GM23248 (cell line): ENCODE measurements at regions not wholly inside any gene's neighbourhood (a gene's known extent, or its start where the extent isn't known, plus 50 kb on each side); places are given as distances from the start of the nearest gene placed in this dataset.

Experiments used
- DNase-seq: peaks from one replicate; pipeline ENCODE4 v3.0.0-alpha.2; 2015
- H2AFZ ChIP-seq: fragments of 200-600 bp; sonication (generic); 2 replicates; pipeline ENCODE4 v1.6.1; 2016; ENCODE audit warnings: antibody characterized with exemption
- H3F3A ChIP-seq: fragments of 200-600 bp; sonication (generic); 2 replicates; pipeline ENCODE4 v1.6.1; 2016; ENCODE audit warnings: mild to moderate bottlenecking, antibody characterized with exemption, mixed run types; ENCODE audit not compliant: insufficient read depth
- H3K27ac ChIP-seq: fragments of 200-600 bp; sonication (generic); 2 replicates; pipeline ENCODE4 v1.5.1; 2016; ENCODE audit warnings: mild to moderate bottlenecking
- H3K27me3 ChIP-seq: fragments of 200-600 bp; sonication (generic); replicated peaks from 2 replicates; pipeline ENCODE4 v1.6.1; 2016; ENCODE audit warnings: mild to moderate bottlenecking; ENCODE audit not compliant: insufficient read depth
- H3K36me3 ChIP-seq: fragments of 200-600 bp; sonication (generic); 2 replicates; pipeline ENCODE4 v1.6.1; 2016; ENCODE audit warnings: low read depth, mild to moderate bottlenecking
- H3K4me1 ChIP-seq: fragments of 200-600 bp; sonication (generic); 2 replicates; pipeline ENCODE4 v1.6.1; 2016; ENCODE audit warnings: mild to moderate bottlenecking; ENCODE audit not compliant: insufficient read depth
- H3K4me2 ChIP-seq: fragments of 200-600 bp; sonication (generic); one replicate; pipeline ENCODE4 v1.6.1; 2016; ENCODE audit warnings: mild to moderate bottlenecking; ENCODE audit not compliant: unreplicated experiment
- H3K4me3 ChIP-seq: fragments of 200-600 bp; sonication (generic); 2 replicates; pipeline ENCODE4 v1.5.1; 2016; ENCODE audit warnings: mild to moderate bottlenecking
- H3K79me2 ChIP-seq: fragments of 200-600 bp; sonication (generic); 2 replicates; pipeline ENCODE4 v1.6.1; 2016; ENCODE audit warnings: mild to moderate bottlenecking; ENCODE audit not compliant: insufficient read depth
- H3K9ac ChIP-seq: fragments of 200-600 bp; sonication (generic); 2 replicates; pipeline ENCODE4 v1.6.1; 2016; ENCODE audit warnings: mild to moderate bottlenecking
- H3K9me2 ChIP-seq: fragments of 200-600 bp; sonication (generic); 2 replicates; pipeline ENCODE4 v1.6.1; 2016; ENCODE audit warnings: mixed run types, mild to moderate bottlenecking, moderate library complexity; ENCODE audit not compliant: insufficient read depth
- H3K9me3 ChIP-seq: fragments of 200-600 bp; sonication (generic); one replicate; pipeline ENCODE4 v1.6.1; 2017; ENCODE audit warnings: low read depth
- H4K20me1 ChIP-seq: fragments of 200-600 bp; sonication (generic); 2 replicates; pipeline ENCODE4 v1.6.0; 2016; ENCODE audit not compliant: insufficient read depth
- EZH2 ChIP-seq: fragments of 200-600 bp; sonication (generic); IDR thresholded peaks from 2 replicates; pipeline ENCODE4 v1.6.1; 2018; ENCODE audit warnings: antibody characterized with exemption, mild to moderate bottlenecking; ENCODE audit not compliant: insufficient read depth, poor library complexity, severe bottlenecking
- EZH2phosphoT487 ChIP-seq: fragments of 200-600 bp; sonication (generic); IDR thresholded peaks from 2 replicates; pipeline ENCODE4 v1.6.1; 2018; ENCODE audit warnings: antibody characterized with exemption, moderate library complexity, mild to moderate bottlenecking, low read depth; ENCODE audit not compliant: insufficient read depth
- WGBS, 2 experiments: methylation state at CpG; one replicate each; pipeline ENCODE4 v1.1.6; 2015 to 2017; ENCODE audit warnings: low lambda C conversion rate in 2 of 2, low coverage in 1 of 2; ENCODE audit errors: missing lambda C conversion rate in 2 of 2; 5-methylcytosine and 5-hydroxymethylcytosine counted together
- in situ Hi-C: fragments of 300-500 bp; cut with MboI; formaldehyde crosslinking; loops from 2 replicates; pipeline ENCODE4 v1.15.0; 2020

DNA sequence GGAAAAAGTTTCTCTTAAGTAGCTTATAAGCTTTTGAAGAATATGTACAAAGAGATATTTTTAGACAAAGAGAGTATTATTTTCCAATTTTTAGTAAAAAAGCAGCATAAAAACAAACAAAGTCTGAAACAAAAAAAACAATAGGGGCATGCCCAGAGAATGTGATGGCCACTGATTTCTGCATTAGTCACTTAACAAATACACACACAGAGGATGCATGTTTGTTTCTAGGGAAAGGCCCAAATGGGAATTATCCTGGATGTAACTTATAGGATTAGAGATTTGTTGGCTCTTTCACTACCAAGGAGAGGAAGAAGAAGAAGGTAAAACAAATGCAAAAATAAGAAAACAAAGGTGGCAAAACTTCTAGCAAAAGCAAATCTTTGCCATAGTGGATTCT lies 95.9 kb upstream of the SCOC start:
- H3K27ac ChIP-seq, result no peak overlapping the region

DNA sequence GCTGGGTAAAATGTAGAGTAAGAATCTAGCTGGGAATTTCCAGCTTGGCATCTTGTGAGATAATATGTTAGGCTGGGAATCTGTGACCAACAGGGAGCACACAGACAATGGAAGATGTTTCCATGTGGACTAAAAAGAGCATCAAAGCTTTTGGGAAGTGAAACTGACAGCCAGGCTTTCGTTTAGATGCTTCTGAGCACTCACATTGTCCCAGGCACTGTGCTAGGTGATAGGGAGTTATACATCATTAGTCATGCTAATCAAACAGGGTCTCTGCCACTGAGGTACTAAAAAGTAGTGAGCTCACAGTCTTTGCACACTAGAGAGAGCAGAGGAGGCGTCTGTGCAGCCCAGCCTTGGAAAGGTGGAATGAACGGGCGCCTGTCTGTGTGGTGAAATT lies 101.9 kb upstream of the SCOC start:
- no peak overlapping the region for H2AFZ ChIP-seq
- TF ChIP-seq EZH2phosphoT487 (no peak), EZH2 (no peak)
- no peaks in the 10 kb centered on the region for H4K20me1 ChIP-seq
- H3K9ac ChIP-seq, result no peak overlapping the region
- no peak overlapping the region for H3K27ac ChIP-seq
- H3F3A ChIP-seq, result no peaks in the 10 kb centered on the region
- no peaks in the 10 kb centered on the region for H3K27me3 ChIP-seq
- DNase-seq, result no peak
- in situ Hi-C loops, result loop anchor here (25.0 kb wide), 1 partner anchor 534 kb away; no protein-coding TSS in a partner anchor
- 75 to 87% methylated on average over 4 of the region's 4 CpGs for WGBS, 2 experiments
- H3K4me2 ChIP-seq, result no peak overlapping the region
- H3K9me3 ChIP-seq, result no peaks in the 10 kb centered on the region
- H3K4me3 ChIP-seq, result no peak overlapping the region
- H3K9me2 ChIP-seq, result no peaks in the 10 kb centered on the region
- H3K36me3 ChIP-seq, result no peaks in the 10 kb centered on the region
- 0 out of 2 replicates have a peak, but pooled peaks cover 2% of the 10 kb centered on the region for H3K4me1 ChIP-seq
- no peaks in the 10 kb centered on the region for H3K79me2 ChIP-seq

More for the DNA sequence above, 95.9 kb upstream of the SCOC start:
- Histone ChIP-seq H3K36me3 (no peaks in the 10 kb centered on the region), H3K9me2 (no peaks in the 10 kb centered on the region), H3K9me3 (no peaks in the 10 kb centered on the region), H3K4me2 (no peak overlapping the region), H3K4me1 (no peaks in the 10 kb centered on the region), H3F3A (no peaks in the 10 kb centered on the region), H3K79me2 (no peaks in the 10 kb centered on the region), H3K4me3 (no peak overlapping the region), H2AFZ (no peak overlapping the region), H3K27me3 (no peaks in the 10 kb centered on the region; the same call in 1 of the 2 replicates), H4K20me1 (no peaks in the 10 kb centered on the region), H3K9ac (no peak overlapping the region)
- DNase-seq, result peak; percentile 9
- TF ChIP-seq EZH2phosphoT487 (no peak), EZH2 (no peak)
- in situ Hi-C loops, result no loop called here

DNA sequence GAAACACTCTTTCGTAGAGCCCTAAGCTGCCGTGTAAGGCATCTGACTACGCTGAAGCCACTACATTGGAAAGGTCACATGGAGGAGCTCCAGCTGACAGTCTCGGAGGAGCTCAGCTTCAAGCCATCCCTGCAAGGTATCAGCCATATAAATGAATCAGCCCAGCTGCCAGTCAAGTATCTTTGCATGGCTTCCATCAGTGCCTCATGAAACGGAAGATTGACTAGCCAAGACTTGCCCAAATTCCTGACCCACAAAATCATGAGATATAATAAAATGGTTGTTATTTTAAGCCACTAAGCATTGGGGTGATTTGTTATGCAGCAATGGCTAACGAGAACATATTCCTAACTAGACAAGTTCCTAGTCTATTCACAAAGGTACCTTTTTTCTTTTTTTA lies 104.1 kb upstream of the SCOC start:
- in situ Hi-C loops, result loop anchor here (25.0 kb wide), 1 partner anchor 532 kb away; no protein-coding TSS in a partner anchor

DNA sequence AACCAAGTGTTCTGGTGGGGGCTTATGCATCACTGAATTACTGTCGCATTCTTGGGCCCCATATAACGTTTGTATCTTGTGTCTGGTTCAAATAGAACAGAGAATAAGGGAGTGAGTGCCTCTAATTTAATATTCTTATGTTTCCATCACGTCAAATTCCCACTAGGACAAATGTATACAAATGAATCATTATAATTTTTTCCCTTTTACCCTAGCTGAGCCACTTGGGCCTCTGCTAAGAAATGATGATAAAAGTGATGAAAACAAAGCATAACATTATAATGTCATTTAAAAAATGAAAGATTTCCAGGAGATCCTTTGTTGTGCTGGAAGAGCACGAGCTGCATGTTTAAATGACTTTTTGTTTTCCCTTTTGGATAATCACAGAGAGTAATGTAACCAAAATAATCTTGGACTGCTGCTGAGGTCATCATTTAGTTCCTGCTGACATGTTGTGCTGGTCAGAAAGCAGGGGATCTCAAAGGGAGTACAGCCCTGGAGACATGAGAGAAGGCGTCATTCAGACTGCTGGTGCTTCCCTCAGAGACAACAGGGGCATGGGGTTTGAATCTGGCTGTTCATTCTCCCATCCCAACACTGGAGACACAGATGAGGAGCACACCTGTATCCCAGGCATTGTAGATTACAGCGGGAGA lies 105.1 kb upstream of the SCOC start:
- Histone ChIP-seq H3K9ac (no peak overlapping the region), H3K27me3 (no peaks in the 10 kb centered on the region), H3K9me3 (no peaks in the 10 kb centered on the region), H3K4me2 (no peak overlapping the region), H3K79me2 (no peaks in the 10 kb centered on the region), H3K36me3 (no peaks in the 10 kb centered on the region), H3F3A (no peaks in the 10 kb centered on the region), H4K20me1 (no peaks in the 10 kb centered on the region), H3K4me1 (0 out of 2 replicates have a peak, but pooled peaks cover 4% of the 10 kb centered on the region), H3K27ac (no peak overlapping the region), H3K4me3 (no peak overlapping the region), H3K9me2 (no peaks in the 10 kb centered on the region), H2AFZ (no peak overlapping the region)
- TF ChIP-seq EZH2phosphoT487 (no peak), EZH2 (no peak)
- in situ Hi-C loops, result loop anchor here (25.0 kb wide), 1 partner anchor 531 kb away; no protein-coding TSS in a partner anchor
- 76 to 78% methylated on average over 6 of the region's 6 CpGs for WGBS, 2 experiments
- no peak for DNase-seq

More for the DNA sequence above, 104.1 kb upstream of the SCOC start:
- H3K9me2 ChIP-seq, result no peaks in the 10 kb centered on the region
- no peak overlapping the region for H2AFZ ChIP-seq
- H3F3A ChIP-seq, result no peaks in the 10 kb centered on the region
- no peaks in the 10 kb centered on the region for H3K36me3 ChIP-seq
- H3K9me3 ChIP-seq, result no peaks in the 10 kb centered on the region
- no peak overlapping the region for H3K4me3 ChIP-seq
- H3K4me1 ChIP-seq, result 0 out of 2 replicates have a peak, but pooled peaks cover 4% of the 10 kb centered on the region
- no peak overlapping the region for H3K27ac ChIP-seq
- H3K27me3 ChIP-seq, result no peaks in the 10 kb centered on the region
- no peaks in the 10 kb centered on the region for H4K20me1 ChIP-seq
- 89 to 90% methylated on average over 6 of the region's 6 CpGs for WGBS, 2 experiments
- no peak overlapping the region for H3K9ac ChIP-seq
- no peaks in the 10 kb centered on the region for H3K79me2 ChIP-seq
- TF ChIP-seq EZH2 (no peak), EZH2phosphoT487 (no peak)
- H3K4me2 ChIP-seq, result no peak overlapping the region
- DNase-seq, result no peak
